Right kidney (tissue), 1 donor: ENCODE measurements at regions not wholly inside any gene's neighbourhood (a gene's known extent, or its start where the extent isn't known, plus 50 kb on each side); places are given as distances from the start of the nearest gene placed in this dataset.

Source experiments
- DNase-seq: peaks from one replicate; pipeline ENCODE4 v3.0.0-alpha.2; 2016

GRCh38 chr18:24791751-24792545 lies 331.5 kb downstream of the HRH4 start:
- DNase-seq: no peak

- no peak for DNase-seq
Measured at GRCh38 chr18:24793742-24794141, 333.3 kb downstream of the HRH4 start.

- no peak for DNase-seq
Measured at GRCh38 chr18:24795129-24795528, 334.7 kb downstream of the HRH4 start.

GRCh38 chr18:24797981-24798380 lies 337.5 kb downstream of the HRH4 start:
- no peak for DNase-seq

- no peak for DNase-seq
Measured at GRCh38 chr18:24799176-24799575, 338.7 kb downstream of the HRH4 start.

- DNase-seq: no peak
Measured at GRCh38 chr18:24799720-24800119, 339.3 kb downstream of the HRH4 start.

GRCh38 chr18:24801001-24801400 lies 340.6 kb downstream of the HRH4 start:
- no peak for DNase-seq

- DNase-seq: no peak
Measured at GRCh38 chr18:24802456-24802855, 342.0 kb downstream of the HRH4 start.

GRCh38 chr18:24805156-24805555 lies 344.7 kb downstream of the HRH4 start:
- DNase-seq: no peak

- no peak for DNase-seq
Measured at GRCh38 chr18:24809173-24809950, 348.9 kb downstream of the HRH4 start.

GRCh38 chr18:24810561-24811305 lies 350.3 kb downstream of the HRH4 start:
- DNase-seq: no peak

- DNase-seq: no peak
Measured at GRCh38 chr18:24811950-24812681, 351.7 kb downstream of the HRH4 start.

- no peak for DNase-seq
Measured at GRCh38 chr18:24814521-24814920, 354.1 kb downstream of the HRH4 start.

- no peak for DNase-seq
Measured at GRCh38 chr18:24817150-24817549, 356.7 kb downstream of the HRH4 start.

GRCh38 chr18:24817587-24818371 lies 357.3 kb downstream of the HRH4 start:
- no peak for DNase-seq

GRCh38 chr18:24818441-24818840 lies 358.0 kb downstream of the HRH4 start:
- no peak for DNase-seq

GRCh38 chr18:24819141-24819890 lies 358.9 kb downstream of the HRH4 start:
- no peak for DNase-seq

GRCh38 chr18:24825397-24825796 lies 365.0 kb downstream of the HRH4 start:
- DNase-seq: no peak

GRCh38 chr18:24826605-24827004 lies 366.2 kb downstream of the HRH4 start:
- no peak for DNase-seq

GRCh38 chr18:24827501-24827900 lies 367.1 kb downstream of the HRH4 start:
- DNase-seq: no peak

- DNase-seq: no peak
Measured at GRCh38 chr18:24831081-24831480, 370.6 kb downstream of the HRH4 start.
